ENCODE measurements at regions not wholly inside any gene's neighbourhood (a gene's known extent, or its start where the extent isn't known, plus 50 kb on each side); places are given as distances from the start of the nearest gene placed in this dataset.

- peak; percentile 9; the same call in 1 of the 2 replicates for TF ChIP-seq CTCF (IDR thresholded peaks at IDR 0.05)
Measured at GRCh38 chr4:82268826-82269193, 105.0 kb downstream of the HNRNPD start.

GRCh38 chr4:82268050-82268825, 105.6 kb downstream of the HNRNPD start:
- TF ChIP-seq CTCF (IDR thresholded peaks at IDR 0.05), result peak; percentile 89

DNA sequence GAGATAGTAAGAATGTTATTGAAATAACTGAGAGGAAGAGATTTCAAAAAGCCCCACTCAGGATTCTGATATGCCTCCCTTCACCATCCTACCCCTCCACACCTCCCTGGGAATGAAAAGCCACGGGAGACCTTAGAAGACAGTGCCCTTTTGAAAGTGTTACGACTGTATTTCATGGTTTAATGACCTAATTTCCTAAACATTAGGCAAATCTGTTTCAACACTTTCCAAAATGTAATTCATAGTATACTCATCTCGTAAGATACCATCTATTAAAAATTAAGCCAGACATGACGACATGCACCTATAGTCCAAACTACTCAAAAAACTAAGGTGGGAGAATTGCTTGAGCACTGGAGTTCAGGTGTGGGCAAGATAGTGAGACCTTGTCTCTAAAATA, 106.3 kb downstream of the HNRNPD start:
- no peak for TF ChIP-seq CTCF (IDR thresholded peaks at IDR 0.05)

GRCh38 chr4:82266345-82266744, 107.4 kb downstream of the HNRNPD start:
- no peak for TF ChIP-seq CTCF (IDR thresholded peaks at IDR 0.05)

DNA sequence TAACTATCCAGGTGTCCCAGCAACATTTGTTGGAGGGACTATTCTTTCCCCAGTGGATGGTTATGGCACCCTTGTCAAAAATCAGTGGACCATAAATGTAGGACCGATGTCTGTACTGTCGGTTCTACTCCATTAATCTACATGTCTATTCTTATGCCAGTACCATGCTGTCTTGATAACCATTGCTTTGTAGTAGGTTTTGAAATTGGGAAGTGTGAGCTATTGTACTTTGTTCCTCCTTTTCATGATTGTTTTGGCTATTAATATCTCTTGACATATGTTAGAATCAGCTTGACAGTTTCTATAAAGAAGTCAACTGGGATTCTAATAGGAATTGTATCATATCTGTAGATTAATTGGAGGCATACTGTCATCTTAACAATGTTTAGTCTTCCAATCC, 112.7 kb downstream of the HNRNPD start:
- no peak for TF ChIP-seq CTCF (IDR thresholded peaks at IDR 0.05)

DNA sequence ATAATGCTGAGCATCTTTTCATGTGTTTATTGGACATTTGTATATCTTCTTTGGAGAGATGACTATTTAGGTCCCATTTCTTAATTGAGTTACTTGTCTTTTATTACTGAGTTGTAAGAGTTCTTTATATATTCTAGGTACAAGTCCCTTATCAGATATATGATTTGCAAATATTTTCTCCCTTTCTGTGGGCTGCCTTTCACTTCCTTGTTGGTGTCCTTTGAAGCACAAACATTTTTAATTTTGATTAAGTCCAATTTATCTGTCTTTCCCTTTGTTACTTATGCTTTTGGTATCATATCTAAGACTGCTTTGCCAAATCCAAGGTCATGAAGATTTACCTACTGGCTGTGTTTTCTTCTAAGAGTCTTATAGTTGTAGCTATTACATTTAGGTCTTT, 113.2 kb downstream of the HNRNPD start:
- TF ChIP-seq CTCF (IDR thresholded peaks at IDR 0.05), result no peak

- TF ChIP-seq CTCF (IDR thresholded peaks at IDR 0.05), result no peak
Measured at GRCh38 chr4:82256718-82257117, 117.1 kb downstream of the HNRNPD start.

GRCh38 chr4:82255657-82256056, 118.1 kb downstream of the HNRNPD start:
- no peak for TF ChIP-seq CTCF (IDR thresholded peaks at IDR 0.05)
